ENCODE measurements at regions not wholly inside any gene's neighbourhood (a gene's known extent, or its start where the extent isn't known, plus 50 kb on each side); places are given as distances from the start of the nearest gene placed in this dataset.

DNA sequence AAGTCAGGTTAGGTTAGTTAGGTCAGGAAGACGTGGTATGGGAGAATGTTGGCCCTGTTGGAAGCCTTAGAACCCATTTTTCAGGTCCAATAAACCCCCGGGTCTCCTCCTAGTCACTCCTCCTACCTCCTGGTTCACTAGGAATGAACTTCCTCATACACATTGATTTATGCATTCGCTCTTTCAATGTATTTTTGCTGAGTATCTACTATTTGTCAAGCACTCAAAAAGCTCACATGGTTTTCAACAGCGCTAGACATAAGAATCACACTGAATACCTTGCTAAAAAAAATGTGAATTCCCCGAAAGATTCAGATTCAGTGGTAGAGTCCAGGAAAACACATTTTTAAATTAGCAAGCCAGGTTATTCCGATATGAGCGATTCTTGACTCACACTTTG is 85.8 kb upstream of the LRRN2 start:
- TF ChIP-seq, protein P1, sequence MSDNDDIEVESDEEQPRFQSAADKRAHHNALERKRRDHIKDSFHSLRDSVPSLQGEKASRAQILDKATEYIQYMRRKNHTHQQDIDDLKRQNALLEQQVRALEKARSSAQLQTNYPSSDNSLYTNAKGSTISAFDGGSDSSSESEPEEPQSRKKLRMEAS (IDR thresholded peaks at IDR 0.05): no peak
- no peak for TF ChIP-seq TEAD4 (IDR thresholded peaks at IDR 0.05)
- no peak for TF ChIP-seq CREB1 (IDR thresholded peaks at IDR 0.05; ENCODE audit: low read depth)
- no peak for TF ChIP-seq EP300 (IDR thresholded peaks at IDR 0.05; ENCODE audit: borderline replicate concordance)
- TF ChIP-seq RAD21 (IDR thresholded peaks at IDR 0.05; ENCODE audit: low read depth): no peak
- TF ChIP-seq TAF1 (IDR thresholded peaks at IDR 0.05; ENCODE audit: low read depth): no peak
- TF ChIP-seq TCF12 (IDR thresholded peaks at IDR 0.05; ENCODE audit: low read depth): no peak
- no peak for TF ChIP-seq CEBPB (IDR thresholded peaks at IDR 0.05)
- TF ChIP-seq, protein P2, sequence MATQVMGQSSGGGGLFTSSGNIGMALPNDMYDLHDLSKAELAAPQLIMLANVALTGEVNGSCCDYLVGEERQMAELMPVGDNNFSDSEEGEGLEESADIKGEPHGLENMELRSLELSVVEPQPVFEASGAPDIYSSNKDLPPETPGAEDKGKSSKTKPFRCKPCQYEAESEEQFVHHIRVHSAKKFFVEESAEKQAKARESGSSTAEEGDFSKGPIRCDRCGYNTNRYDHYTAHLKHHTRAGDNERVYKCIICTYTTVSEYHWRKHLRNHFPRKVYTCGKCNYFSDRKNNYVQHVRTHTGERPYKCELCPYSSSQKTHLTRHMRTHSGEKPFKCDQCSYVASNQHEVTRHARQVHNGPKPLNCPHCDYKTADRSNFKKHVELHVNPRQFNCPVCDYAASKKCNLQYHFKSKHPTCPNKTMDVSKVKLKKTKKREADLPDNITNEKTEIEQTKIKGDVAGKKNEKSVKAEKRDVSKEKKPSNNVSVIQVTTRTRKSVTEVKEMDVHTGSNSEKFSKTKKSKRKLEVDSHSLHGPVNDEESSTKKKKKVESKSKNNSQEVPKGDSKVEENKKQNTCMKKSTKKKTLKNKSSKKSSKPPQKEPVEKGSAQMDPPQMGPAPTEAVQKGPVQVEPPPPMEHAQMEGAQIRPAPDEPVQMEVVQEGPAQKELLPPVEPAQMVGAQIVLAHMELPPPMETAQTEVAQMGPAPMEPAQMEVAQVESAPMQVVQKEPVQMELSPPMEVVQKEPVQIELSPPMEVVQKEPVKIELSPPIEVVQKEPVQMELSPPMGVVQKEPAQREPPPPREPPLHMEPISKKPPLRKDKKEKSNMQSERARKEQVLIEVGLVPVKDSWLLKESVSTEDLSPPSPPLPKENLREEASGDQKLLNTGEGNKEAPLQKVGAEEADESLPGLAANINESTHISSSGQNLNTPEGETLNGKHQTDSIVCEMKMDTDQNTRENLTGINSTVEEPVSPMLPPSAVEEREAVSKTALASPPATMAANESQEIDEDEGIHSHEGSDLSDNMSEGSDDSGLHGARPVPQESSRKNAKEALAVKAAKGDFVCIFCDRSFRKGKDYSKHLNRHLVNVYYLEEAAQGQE (IDR thresholded peaks at IDR 0.05; ENCODE audit: low read depth): no peak
- TF ChIP-seq YY1 (IDR thresholded peaks at IDR 0.05; ENCODE audit: low read depth): no peak
- TF ChIP-seq FOXM1 (IDR thresholded peaks at IDR 0.05; ENCODE audit: borderline replicate concordance, low read depth): no peak
- no peak for TF ChIP-seq ZBTB7A (IDR thresholded peaks at IDR 0.05; ENCODE audit: low read depth)
- TF ChIP-seq NFIC (IDR thresholded peaks at IDR 0.05): no peak

Measured in Ishikawa (cell line).